Fibroblast of mammary gland (primary cell): ENCODE measurements at regions not wholly inside any gene's neighbourhood (a gene's known extent, or its start where the extent isn't known, plus 50 kb on each side); places are given as distances from the start of the nearest gene placed in this dataset.

Source experiments
- DNase-seq: peaks from one replicate; pipeline ENCODE4 v3.0.0-alpha.2; 2010; ENCODE audit warnings: low read depth
- H3K4me3 ChIP-seq: 2 replicates; pipeline ENCODE4 v1.5.1; 2011; ENCODE audit warnings: low read depth, mild to moderate bottlenecking, low read length, moderate library complexity; ENCODE audit not compliant: control insufficient read depth
- CTCF ChIP-seq: conservative IDR thresholded peaks from 2 replicates; pipeline ENCODE4 v1.5.1; 2011; ENCODE audit warnings: low read depth, low read length, inconsistent platforms; ENCODE audit not compliant: control insufficient read depth, insufficient read depth

DNA sequence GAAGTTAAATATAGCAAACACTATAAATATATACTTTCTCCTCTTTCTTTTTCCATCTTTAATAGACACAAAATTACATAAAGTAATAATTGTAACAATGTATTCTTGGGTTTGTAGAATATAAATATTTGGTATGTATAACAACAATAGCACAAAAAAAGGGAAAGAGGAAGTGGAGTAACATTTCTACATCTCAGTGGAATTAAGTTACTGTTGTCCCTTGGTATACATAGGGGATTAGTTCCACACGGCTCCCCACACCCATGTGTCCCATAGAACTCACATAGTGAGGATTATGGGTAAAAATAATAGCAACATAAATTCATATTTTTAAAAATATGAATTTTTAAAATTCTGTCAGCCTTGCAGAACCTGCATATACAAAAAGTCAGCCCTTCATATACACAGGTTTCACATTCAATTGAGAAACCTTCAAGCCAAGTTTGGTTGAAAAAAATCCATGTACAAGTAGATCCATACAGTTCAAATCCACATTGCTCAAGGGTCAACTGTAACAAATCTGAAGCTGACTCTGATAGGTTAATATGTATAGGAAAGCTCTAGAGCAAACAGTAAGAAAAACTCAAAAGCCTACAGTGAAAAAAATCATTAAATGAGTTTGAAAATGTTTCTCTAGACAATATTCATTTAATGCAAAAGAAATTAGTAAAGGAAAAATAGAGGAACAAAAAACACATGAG, 92.4 kb downstream of the HYCC1 start:
- H3K4me3 ChIP-seq: no peak overlapping the region
- TF ChIP-seq CTCF: no peak
- no peak for DNase-seq

DNA sequence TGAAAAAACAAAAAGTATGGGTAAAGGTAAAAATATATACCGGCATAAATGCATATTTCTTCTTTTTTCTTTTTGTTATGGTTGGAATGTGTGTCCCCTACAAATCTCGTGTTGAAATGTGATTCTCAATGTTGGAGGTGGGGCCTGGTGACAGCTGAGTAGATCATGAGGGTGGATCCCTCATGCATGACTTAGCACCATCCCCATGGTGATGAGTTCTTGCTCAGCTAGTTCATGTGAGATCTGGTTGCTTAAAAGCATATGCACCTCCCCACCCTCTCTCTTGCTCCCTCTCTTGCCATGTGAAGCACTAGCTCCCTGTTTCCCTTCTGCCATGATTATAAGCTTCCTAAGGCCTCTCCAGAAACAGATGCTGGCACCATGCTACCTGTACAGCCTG, 93.3 kb downstream of the HYCC1 start:
- DNase-seq: peak; percentile 60
- TF ChIP-seq CTCF: no peak
- H3K4me3 ChIP-seq: no peak overlapping the region

- no peak overlapping the region for H3K4me3 ChIP-seq
- DNase-seq: no peak
- no peak for TF ChIP-seq CTCF
Measured at GRCh38 chr7:22913158-22913557, 90.5 kb upstream of the TOMM7 start.

DNA sequence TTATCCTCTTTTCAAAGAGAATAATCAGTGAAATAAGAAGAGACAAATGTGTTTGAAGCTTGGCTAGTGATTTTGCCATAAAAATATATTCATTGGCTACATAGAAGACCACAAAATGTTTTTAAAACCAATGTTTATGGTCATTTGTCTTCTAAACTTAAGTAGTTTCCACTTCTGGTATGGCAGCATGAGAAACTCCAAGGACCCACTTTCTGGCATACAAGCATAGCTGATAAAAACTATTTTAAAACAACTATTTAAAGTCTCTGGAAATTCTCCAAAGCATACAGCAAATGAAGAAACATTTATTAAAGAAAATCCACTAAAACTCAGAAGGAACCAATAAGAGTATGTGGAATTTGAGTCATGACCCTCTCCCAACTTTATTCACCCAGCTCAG, 89.2 kb upstream of the TOMM7 start:
- no peak overlapping the region for H3K4me3 ChIP-seq
- no peak for DNase-seq
- TF ChIP-seq CTCF: no peak

DNA sequence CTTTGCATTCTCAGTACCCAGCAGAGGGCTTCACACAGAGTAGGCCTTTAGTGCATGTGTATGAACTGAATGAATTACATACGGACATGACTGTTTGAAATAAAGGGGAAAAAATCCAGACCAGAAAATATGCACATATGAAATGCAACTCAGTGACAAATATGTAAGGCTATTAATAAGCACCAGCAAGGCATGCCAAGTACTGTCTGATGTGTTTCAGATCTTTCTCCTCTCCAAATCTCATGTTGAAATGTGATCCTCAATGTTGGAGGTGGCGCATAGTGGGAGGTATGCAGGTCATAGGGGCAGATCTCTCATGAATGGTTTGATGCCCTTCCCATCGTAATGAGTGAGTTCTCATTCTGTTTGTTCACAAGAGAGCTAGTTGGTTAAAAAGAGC, 87.3 kb upstream of the TOMM7 start:
- no peak for DNase-seq
- no peak overlapping the region for H3K4me3 ChIP-seq
- no peak for TF ChIP-seq CTCF

DNA sequence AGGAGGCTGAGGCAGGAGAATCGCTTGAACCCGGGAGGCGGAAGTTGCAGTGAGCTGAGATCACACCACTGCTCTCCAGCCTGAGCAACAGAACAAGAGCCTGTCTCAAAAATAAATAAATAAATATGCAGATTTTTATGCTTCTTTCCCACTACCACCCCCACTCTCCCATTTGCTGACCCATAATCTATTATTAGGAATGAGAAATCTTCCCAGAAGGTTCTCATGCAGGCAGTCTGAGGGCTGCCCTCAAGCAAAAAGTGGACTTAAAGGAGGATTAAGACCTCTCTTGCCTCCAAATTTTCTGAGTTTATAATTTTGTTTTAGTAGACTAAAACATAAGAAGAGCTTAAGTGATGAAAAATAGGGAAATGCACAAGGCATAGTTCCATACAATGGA, 85.2 kb upstream of the TOMM7 start:
- DNase-seq: no peak
- no peak for TF ChIP-seq CTCF
- no peak overlapping the region for H3K4me3 ChIP-seq

- H3K4me3 ChIP-seq: no peak overlapping the region
- TF ChIP-seq CTCF: no peak
- no peak for DNase-seq
Measured at GRCh38 chr7:22900784-22901183, 78.1 kb upstream of the TOMM7 start.
